GM18517 (cell line): ENCODE measurements at regions not wholly inside any gene's neighbourhood (a gene's known extent, or its start where the extent isn't known, plus 50 kb on each side); places are given as distances from the start of the nearest gene placed in this dataset.
"Not testable (repeated sequence)": the region's sequence is repeated elsewhere in the genome, so short reads cannot be mapped to it uniquely, and the experiment has no call there.

Experiments used
- ATAC-seq: cut with Tn5 transposase; IDR thresholded peaks from one replicate; pipeline ENCODE4 v1.9.1; 2021; ENCODE audit warnings: mild to moderate bottlenecking, moderate library complexity; ENCODE audit not compliant: unreplicated experiment

- no peak for ATAC-seq
These were observed 181.6 kb upstream of the SOX14 start for GRCh38 chr3:137582484-137582883.

DNA sequence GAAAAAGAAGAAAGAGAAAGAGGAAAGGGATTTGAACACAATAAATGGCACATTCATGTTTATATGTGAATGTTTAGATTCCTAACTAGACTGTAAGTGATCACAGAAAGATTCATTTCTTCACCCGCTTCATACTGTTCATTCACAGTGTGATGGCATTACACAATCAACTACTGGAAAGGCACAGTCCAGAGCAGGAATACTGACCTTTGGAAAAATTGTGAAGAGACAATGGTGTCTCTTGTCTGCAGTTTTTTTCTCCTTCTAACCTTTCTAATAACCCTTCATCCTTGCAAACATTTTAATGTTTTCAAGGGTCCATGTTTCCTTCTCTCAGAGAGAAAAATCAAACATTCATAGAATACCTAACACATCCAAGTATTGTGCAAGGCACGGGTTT, 180.9 kb upstream of the SOX14 start:
- no peak for ATAC-seq

GRCh38 chr3:137588871-137589270, 175.2 kb upstream of the SOX14 start:
- no peak for ATAC-seq

GRCh38 chr3:137595415-137595814, 168.7 kb upstream of the SOX14 start:
- not testable (repeated sequence) for ATAC-seq

GRCh38 chr3:137610723-137611122, 153.4 kb upstream of the SOX14 start:
- no peak for ATAC-seq

DNA sequence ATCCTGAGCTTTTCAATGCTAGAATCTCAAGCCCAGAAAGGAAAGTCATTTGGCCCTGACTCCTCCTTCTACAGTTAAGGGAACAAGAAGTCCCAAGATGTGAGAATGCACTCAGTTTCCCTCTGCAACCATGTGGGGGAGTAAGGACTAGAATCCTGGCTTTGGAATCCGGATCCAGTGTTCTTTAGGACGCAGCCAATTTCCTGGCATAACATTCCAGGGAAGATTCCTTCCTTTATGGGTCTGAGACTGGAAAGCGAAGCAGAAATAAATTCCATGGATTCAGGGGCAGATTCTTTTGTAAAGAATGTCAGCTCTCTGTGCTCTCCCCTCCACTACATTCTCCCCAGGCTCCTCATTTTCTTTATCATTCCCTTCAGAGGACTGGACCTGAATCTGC, 151.8 kb upstream of the SOX14 start:
- no peak for ATAC-seq

- ATAC-seq, result no peak
These were observed 148.3 kb upstream of the SOX14 start for GRCh38 chr3:137615659-137616418.

DNA sequence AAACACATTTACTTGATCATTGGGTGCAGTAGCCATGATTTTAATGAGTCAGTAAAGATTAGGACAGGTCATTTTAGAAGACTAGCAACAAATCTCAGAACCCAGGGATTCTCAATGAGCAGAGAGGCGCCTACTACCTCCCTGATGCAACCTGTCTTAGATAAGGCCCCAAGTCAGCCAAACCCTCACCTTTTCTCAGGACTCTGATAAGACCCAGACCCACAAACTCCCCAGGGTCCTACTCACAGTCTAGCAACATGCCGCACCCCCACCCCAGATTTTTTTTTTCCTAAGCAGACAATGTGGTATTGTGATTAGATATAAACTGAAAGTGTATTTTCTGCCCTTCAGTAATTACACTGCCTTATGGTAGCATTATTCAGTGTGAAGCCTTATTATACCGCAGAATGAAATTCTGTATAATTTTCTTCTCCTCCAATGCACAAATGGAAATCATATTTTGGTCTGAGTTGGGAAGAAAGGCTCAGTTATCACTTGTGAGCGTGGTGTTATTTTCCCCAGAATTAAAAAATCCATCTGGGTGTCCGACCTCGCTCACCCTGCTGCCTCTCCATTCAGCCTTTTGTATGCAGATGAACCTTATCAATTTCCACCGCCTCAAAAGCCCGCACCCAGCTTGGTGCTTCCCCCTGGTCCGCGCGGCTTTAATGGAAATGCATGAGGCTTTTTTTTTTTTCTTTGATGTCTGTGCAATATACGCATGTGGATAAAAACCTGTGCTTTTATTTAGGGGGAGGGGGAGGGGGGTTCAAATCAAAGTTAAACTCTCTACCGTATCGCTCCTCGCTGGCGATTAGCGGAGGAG, 122.0 kb upstream of the SOX14 start:
- no peak for ATAC-seq

- no peak for ATAC-seq
These were observed 121.3 kb upstream of the SOX14 start for GRCh38 chr3:137642831-137643230.

DNA sequence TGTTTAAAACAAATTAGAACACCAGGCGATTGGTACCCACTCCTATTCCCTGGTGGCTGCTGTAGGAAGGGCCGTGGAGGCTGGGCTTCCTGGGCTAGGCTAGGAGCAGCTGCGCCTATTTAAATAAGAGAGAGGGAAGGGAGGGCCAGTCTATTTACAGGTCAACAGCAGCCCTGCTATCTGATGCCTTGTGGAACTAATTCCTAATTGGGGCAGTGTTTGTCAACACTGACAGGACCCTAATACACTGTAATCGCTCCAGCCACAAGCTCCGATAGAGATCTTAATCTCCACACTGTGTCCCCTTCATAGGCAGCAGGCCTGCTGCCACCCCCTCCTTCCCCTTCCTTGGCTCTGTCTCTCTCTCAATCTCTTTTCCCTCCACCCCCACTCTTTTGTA, 116.9 kb upstream of the SOX14 start:
- ATAC-seq, result no peak

DNA sequence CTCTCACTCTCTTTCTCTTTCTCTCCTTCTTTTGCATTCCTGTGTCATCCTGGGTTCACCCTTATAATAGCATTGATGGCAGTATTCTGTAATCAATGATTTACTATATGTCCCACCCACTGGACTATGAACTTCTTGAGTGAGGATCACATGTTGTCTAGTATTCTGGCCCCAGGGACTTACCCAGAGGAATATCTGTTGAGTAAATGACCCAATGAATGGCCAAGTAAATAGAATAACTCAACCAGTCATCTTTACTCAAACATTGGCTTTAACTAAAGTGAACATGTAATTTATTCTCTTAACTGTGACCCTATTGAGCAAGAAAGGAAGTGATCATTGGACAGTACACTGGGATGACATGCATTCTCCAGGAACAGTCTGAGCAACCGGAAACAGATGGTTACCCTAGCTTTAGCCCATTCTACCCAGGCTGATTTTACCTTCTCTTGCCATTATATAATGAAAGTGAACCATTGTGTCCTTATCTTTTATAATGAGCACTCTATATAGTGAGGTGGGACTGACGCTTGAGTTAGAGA, 94.5 kb upstream of the SOX14 start:
- ATAC-seq, result no peak

- ATAC-seq, result no peak
These were observed 76.8 kb upstream of the SOX14 start for GRCh38 chr3:137687181-137687879.

DNA sequence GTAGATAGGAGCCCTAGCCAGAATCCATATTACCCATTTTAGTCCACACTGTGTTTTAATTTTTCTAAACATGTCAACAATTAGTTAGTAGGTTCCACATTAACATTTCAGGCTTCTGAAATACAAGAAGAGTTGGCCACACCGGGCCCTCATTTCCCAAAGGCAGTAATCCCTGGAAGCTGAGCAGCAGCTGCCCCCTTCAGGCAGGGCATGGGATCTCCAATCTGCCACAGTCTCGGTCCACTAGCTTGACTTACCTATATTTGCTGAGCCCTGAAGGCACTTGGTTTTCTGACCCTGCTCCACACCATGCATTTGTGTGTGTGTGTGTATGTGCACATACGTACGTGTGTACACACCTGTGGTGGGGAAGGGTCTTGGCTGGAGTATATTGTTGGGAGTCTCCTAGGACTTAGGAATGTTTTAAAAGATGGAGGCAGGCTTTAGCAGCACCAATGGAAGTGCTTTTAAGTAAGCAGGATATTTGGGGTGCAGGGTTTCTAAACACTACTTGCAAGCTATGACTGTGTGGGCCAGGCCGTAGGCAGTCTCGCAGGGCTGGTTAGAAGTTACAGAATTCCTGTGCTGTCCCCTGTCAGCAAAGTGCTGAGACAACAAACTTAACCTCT, 71.2 kb upstream of the SOX14 start:
- ATAC-seq, result no peak

DNA sequence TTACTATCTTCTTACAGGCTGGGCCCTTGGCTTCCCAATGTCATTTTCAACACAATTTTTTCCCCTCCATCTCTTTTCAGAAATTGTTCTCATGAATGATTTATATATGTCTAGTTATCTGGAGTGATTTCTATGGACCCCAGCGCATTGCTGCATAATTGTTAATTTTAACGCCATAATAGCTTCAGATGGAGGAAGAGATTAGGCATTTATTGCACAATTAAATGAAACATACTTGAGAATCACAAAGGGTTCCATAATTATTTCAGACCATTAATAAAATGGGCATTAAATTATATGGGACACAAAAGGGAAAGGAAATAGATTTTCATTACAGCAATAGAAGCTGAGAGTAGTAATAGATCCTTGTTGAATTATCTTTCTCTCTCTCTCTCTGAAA, 70.3 kb upstream of the SOX14 start:
- no peak for ATAC-seq

GRCh38 chr3:137694836-137695235, 69.3 kb upstream of the SOX14 start:
- ATAC-seq, result no peak

DNA sequence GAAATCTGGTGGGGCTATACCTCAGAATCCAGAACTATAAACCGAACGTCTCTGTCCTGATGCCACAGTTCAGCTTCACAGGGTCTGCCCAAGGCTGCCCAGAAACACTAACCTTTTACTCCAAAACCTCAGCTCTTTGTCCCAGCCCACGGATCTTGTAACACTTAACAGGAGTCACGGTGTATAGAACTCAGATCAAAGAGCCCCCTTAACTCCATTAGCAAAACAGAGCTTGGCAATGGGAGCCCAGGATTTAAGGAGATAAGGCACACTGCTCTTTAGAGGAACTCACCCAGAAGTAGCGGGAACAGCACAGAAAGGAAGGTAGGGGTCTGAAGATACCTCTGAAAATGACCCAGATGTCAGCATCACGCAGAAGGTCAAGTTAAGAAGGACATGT, 68.8 kb upstream of the SOX14 start:
- ATAC-seq, result no peak

DNA sequence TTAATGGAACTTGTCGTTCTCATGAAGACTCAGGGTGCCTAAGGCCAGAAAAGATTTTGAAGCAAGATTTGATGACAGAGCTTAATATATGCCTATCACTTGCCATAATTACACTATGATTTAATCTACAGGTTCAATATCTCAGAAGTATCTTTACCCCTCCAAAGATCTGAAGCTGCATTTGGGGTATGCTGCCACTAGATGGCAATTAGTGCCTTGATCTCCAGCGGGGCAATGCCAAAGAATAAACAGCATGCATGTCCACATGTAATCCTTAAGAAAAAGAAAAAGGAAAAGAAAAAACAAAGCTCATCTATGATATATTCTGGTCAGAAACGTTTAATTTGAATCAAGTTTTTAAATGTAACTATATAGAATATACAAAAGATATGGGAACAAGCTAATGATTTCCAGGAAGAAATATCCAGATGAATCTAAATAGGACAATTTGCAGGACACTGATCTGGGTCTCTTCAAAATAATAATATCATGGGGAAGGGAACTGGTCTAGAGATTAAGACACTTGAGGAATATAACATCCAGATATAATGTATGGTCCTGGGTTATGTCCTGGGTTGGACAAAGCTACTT, 55.0 kb upstream of the SOX14 start:
- ATAC-seq, result no peak

DNA sequence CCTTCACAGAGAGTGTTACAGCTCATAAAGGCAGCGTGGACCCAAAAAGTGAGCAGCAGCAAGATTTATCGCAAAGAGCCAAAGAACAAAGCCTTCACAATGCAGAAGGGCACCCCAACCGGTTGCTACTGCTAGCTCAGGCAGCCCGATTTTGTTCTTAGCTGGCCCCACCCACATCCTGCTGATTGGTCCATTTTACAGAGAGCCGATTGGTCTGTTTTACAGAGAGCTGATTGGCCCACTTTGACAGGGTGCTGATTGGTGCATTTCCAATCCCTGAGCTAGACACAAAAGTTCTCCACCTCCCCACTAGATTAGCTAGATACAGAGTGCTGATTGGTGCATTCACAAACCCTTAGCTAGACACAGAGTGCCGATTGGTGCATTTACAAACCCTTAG, 50.1 kb upstream of the SOX14 start:
- not testable (repeated sequence) for ATAC-seq
